RCC 7860 (cell line): ENCODE measurements at regions not wholly inside any gene's neighbourhood (a gene's known extent, or its start where the extent isn't known, plus 50 kb on each side); places are given as distances from the start of the nearest gene placed in this dataset.

Experiments used
- DNase-seq: peaks from one replicate; pipeline ENCODE4 v3.0.0-alpha.2; 2015; ENCODE audit warnings: low spot score
- FAIRE-seq: peaks from 2 replicates; lab custom pipeline; 2012; peaks lifted over from hg19 to GRCh38; lab: Jason Lieb, UNC

DNA sequence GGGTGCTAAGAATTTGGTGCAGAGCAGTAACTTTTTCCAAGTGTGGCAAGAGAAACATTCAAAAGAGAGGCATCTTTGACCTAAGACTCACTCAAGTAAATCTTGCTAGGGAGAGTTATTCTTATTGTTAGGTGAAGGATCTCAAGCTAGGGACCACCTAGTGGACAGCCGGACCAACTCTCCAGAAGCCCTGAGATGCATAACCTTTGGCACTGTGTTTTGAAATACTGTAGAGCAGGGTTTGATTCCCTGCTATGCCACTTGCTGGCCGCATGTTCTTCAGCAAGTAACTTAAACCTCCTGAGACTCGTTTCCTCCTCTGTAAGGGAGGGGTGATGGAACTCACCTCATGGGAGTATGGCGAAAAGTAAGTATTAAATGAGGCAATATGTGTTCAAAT is 336.1 kb upstream of the ADAMTSL1 start:
- DNase-seq = no peak
- FAIRE-seq = no peak

DNA sequence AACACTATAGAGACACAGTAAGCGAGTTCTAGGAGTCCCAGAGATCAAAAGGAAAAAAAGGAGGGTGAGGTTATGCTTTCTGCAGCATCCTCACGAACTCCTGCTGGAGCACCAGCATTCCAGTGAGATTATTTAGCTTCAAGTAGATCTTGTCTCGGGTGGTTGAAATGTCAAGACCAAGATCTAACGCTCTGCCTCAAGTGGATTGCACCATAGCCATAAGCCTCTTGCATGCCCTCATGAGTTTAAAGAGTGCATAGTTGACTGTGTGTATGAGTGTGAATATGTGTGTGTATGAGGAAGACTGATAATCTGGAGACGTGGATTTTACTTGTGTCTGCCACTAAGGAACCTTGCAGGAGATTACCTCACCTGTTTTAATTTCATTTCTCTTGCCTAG is 335.3 kb upstream of the ADAMTSL1 start:
- FAIRE-seq = no peak
- no peak for DNase-seq

DNA sequence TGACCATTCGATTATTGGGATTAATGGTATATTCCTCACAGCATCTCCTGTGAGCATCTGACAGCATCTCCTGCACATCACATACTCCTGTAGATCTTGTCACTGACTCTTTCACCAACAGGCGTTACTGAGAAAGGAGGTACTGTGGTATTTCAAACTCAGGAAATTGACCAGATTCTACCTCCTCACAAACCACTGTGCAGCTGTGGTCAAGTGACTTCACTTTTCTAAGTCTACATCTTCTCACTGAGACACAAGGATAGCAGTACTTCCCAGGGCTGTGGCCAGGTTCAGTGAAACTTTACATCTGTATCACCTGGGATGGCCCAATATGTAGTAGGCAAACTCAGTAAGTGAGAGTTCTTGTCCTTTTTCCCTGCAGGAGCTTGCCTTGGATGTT is 332.3 kb upstream of the ADAMTSL1 start:
- no peak for FAIRE-seq
- no peak for DNase-seq

DNA sequence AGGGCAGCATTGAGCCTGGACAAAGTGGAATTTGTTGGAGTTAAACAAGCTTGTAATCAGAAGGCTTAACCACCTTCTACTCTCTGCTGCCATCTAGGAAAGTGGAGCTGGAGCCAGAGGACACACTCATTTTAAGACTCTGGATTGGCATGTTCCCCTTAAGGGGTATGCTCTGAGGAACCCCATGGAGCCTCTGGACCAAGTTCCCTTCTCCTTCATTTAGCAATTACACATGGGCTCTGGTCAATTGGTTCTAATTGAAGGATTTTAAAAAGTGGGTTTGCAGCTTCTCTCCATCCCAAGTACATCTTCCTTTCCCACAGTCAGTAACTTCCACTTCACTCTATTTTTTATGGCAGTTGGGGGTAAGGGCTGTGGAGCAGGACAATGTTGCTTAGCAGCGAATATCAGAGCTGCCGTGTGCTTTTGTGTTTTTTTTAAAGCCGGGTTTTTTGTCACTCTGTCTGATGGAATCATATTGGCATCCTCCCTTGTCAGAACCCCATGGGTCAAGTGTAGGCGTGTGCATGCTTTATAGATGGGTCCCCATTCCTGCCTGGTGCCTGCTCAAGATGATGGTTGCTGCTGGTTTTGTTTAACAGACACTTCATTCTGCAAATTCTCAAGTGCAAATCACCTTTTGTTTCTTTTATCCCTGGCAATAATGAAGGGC is 330.7 kb upstream of the ADAMTSL1 start:
- no peak for DNase-seq

DNA sequence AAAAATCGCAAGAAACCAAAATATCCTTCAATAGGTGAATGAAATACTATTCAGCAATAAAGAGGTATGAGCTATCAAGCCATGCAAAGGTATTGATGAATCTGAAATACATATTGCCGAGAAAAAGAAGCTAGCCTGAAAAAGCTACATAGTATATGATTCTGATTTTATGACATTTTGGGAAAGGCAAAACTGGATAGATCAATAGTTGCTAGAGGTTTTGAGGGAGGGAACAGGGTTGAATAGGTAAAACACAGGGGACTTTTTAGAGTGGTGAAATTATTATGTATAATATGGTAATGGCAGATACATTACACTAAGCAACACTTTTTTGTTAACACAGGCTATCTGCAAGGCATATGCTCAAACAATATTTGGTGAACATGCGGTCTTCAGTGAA is 327.6 kb upstream of the ADAMTSL1 start:
- DNase-seq = no peak
- FAIRE-seq = no peak

More for the DNA sequence above, 330.7 kb upstream of the ADAMTSL1 start:
- FAIRE-seq = no peak

DNA sequence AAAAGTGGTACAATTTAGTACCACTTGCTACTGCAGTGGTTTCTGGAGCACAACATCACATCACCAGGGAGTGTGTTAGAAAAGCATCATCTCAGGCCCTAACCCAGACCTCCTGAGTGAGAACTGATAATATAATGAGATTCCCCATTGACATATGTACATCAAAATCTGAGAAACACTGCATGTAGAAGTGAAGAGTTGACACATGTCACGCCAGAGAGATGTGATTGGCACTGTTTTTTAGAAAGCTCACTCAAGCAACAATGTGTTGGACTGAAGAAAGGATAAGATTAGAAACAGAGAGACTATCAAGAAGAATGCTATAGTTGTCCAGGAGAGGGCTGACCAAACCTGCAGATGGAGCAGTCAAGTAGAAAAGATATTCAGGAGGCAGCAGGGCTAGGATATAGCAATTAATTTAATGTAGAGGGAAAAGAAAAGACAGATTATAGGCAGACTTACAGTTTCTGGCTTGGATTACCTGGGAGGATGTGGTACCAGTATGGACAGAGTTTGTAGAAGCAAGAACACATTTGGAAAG is 324.4 kb upstream of the ADAMTSL1 start:
- no peak for FAIRE-seq

DNA sequence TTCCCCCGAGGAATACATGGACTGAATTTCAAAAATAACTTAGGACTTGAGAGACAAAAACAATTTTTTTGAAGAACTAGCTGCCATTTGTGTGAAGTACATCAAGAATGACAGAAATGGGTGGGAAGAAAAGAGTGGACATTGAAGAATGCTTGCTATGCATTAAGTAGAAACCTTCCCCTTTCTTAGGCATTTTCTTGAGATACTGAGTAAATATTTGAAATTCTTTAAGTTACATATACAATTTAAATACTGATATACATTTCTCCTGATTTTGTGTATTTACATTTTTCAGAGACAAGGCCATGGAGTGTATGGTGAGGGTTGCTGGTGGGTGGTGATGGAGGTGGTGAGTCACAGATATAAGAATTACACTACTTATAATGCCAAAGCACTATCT is 319.3 kb upstream of the ADAMTSL1 start:
- FAIRE-seq (no peak), DNase-seq (no peak)

More for the DNA sequence above, 324.4 kb upstream of the ADAMTSL1 start:
- no peak for DNase-seq

DNA sequence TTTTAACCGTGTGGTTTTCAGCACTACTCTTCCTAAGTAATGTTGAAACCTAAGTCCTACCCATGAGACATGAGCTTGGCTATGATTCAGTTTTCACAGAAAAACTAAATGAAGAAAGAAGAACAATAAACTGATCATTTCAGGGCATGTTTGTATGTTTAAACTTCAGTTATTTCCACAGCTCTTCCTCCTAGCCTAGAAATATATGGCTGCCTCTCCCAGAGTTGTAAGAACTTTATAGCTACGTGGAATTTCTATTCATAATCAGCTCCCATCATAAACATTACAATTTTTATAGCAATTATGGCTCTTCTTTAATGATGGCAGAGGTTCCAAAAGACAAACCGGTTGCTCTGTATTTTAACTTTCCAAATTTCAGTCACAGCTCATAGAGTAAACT is 314.7 kb upstream of the ADAMTSL1 start:
- DNase-seq (no peak), FAIRE-seq (no peak)

DNA sequence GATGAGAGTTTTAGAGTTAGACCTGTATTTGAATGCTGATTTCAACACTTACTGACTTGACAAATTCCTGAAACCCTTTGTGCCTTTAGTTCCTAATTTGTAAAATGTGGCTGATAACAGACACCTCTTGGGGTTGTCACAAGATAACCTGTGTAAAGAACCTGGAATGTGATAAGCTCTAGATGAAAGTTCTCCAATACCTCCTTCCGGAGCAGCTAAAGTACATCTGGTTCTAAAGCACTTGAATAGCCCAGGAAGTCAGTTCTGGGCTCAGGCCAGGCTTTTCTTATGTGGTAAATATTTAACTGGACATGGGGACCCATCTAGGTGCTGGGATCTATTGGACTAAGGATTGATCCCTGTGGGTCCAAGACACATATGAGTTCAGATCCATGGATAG is 310.8 kb upstream of the ADAMTSL1 start:
- DNase-seq (no peak), FAIRE-seq (no peak)

DNA sequence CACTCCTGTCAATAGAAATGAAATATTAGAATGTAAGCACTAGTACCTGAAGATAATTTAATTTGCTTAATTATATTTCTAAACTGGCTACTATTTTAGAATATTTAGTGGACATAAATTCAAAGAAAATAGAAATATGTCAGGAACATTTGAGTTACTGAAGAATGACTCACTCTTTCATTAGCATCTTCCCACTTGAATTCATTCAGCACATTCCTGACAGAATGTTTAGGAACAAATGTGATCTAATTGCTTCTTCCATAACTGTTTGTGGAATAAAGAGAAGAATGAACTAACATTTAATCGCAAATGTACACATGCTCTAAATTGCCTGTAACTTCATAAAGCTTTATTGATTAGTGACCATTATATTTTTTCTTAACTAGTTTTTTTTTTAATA is 306.2 kb upstream of the ADAMTSL1 start:
- DNase-seq (no peak), FAIRE-seq (no peak)

DNA sequence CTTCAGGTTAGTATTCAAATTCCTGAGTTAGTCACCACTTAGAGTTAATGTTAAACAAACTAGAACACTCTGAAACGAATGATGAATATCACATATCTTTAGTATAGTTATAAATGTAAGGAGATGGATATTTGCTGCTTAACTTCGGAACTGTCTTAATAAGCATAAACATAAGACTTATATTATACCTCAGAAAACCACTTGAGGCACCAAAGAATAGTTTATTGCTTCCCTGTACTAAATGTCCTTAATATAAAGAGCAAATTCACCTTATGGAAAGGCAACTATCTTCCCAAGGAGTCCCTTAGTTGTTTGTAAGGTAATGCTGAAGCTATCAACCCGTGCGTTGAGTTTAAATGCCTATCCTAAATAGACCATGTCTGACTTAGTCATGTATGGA is 300.0 kb upstream of the ADAMTSL1 start:
- FAIRE-seq (no peak), DNase-seq (no peak)

DNA sequence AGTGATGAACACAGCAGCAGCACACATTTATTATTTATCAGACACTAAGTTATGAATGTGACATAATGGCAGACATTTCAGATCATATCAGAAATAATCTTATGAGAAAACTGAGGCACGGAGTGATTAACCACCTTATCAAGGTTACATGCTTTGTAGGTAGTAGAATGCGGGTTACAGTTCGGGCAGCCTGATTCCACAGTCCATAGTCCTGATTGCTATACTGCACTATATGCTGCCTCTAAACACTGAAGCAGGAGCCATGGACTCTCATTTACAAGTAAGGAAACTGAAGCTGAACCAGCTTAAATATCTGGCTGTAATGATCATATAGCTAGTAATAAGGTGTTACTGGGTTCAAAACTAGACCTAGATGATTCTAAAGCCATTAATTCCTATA is 291.3 kb upstream of the ADAMTSL1 start:
- FAIRE-seq (no peak), DNase-seq (no peak)

DNA sequence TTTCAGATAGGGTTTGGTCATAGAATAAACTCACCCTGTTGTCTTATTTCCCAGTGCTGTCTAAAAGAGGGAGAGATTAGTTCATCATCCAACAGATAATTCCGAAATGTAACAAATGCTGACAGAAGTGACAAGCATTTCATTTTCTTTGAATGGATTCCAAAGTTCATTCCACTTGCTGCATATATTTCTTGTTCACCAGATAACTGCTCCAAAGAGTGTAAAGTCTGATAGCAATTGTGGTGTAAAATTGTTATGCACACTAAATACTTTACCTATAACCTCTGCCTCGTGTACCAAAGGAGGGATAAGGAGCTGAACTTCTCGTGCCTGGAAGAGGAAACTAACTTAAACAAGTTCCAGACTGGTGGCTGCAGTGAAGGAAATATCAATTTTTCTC is 290.0 kb upstream of the ADAMTSL1 start:
- DNase-seq (no peak), FAIRE-seq (no peak)

DNA sequence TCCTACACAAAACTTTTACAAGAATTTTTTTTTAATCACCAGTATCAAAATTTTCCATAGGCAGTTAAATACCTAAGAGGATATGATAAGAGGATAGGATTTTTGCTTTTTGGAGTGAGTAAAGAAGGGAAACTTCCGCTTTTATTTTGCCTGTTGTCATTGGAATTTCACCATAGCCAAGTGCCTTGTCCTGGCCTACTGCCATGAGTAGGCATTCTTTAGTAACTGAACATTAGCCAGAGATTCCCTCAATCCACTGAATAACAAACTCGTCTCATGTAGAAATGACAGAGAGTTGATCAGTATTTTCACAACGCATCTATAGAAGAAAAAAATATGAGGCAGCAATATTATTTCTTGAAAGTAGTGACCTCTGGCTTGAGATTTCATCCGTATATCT is 289.6 kb upstream of the ADAMTSL1 start:
- DNase-seq (no peak), FAIRE-seq (no peak)

DNA sequence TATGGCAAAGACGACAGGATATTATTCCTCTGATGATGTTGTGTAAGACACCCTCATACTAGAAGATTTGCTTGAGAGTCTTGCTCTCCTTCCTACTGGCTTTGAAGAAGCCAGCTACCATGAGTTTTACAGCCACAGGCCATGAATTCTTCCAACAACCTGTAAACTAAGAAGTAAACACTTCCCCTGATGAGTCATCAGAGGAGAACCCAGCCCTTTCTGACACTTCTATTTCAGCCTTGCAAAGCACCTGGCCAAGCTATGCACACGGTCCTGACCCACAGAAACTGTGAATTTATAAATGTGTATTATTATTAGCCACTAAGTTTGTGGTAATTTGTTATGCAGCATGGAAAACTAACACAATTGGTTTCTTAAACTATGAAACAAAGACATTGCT is 288.8 kb upstream of the ADAMTSL1 start:
- DNase-seq = no peak
- FAIRE-seq = no peak

DNA sequence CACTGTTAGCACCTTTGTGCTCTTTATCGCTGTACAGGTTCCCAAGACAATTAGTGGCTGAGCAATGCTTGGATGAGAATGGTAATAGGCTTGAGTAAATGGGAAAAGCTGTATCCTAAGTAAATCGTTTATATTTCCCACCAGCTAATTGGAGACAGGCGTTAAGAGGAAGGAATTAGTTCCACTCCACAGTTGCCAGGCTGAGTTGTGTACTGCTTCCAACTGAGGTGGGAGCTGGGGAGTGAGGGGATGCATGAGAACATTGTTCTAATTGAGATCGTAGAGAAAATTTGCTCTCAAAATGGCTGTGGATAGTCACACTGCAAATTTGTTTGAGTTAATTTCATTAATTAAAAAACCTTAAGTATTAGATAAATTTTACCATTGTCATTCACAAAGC is 285.0 kb upstream of the ADAMTSL1 start:
- DNase-seq (no peak), FAIRE-seq (no peak)

DNA sequence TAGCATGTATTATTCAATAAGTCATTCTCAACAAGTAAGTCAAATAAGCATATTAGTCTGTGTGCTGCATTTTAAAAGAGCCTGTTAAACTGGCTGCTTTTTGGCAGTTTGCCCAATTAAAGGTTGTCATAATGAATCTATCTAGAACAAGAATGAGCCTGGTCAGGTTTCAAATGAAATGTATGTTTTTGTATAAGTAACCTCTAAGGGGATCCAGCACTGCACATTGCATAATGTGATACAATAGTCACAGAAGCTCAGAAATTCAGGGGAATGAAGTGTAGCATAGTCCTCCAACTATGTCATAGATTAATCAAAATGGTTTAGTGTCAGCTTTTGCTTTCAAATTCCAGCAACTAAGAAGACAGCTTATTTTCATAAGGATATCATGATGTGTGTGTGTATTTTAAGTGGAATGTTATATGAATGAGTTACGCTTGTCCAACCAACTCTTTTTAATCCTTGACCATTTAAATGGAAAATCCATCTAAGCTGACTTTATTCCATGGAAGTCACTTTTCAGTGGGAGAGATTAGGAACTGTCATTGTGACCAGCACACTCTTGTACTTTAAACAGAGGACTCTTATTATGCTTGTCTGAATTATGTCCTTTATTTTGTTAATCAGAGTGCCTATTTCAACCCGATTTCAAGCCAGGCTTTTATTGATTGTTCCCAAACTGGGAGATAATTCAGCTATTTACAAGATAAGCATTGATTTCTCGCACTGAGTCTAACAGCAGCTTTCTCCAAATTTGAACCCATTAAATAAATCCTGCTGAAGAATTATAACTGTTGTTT is 283.9 kb upstream of the ADAMTSL1 start:
- FAIRE-seq (no peak), DNase-seq (no peak)

DNA sequence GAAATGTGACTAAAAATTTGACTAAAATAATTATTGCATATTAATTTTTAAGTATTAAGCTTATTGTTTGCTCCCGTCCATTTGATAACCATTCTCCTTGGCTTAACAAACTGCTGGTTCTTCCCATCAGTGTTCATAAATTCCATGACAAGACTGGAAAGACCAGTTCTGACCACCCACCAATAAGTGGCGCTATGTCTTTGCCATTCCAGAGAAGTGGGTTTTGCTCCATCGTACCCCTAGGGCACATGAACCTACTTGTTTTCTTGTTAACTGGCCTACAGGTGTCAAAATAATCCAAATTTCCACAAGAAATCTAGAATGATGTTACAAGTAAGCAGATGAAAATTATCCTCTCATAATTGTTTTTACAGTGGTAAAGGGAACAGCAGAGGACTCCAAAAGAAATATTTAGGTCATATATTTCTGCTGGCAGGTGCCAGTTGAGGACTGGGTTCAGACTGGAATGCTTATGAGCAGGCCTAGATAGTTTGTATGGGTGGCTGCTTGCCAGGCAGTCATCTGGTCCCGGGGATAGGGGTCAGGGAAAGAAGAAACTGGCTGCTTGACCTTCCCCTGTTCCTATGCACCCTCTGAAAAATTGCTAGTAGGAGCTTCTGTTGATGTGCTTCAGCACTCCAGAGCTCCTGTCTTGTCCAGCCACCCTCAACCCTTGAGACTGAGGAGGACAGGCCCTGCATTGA is 283.1 kb upstream of the ADAMTSL1 start:
- DNase-seq (no peak), FAIRE-seq (no peak)

DNA sequence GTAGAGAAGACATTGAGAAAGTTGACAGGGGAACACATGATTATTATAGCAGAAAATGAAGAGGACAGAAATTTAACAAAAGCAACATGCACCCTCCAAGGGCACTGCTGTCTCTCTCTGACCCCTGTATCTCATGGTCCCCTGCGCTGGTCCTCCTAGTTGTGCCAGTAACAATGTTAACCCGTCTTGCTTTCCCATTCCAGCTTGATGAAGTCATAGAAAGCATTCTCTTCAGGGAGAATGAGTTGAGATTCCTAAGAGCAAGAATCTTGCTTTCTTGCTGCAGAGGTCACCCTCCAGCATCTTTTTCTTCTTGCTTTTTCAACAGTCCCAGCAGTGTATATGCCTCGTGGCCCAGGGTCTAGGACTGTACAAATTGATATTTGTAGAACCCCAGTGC is 279.6 kb upstream of the ADAMTSL1 start:
- FAIRE-seq = no peak
- DNase-seq = no peak

DNA sequence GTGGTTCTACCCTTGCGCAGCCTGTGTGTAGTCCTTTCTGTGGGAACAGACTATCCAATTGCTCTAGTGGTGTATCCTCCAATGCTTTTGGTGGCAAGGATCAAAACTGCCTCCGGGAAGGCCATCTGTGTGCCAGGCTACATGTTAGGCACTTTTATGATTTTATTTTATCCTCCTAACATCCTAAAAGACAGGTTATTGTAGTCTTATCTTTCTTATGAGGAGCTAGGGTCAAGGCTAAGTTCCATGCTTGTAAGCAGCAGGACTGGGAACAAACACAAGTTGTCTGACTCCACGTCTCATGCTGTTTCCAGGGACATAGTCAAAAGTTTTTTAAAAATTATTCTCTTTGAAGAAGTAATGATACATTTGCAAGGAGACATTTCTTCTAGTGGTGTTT is 278.7 kb upstream of the ADAMTSL1 start:
- no peak for FAIRE-seq
- DNase-seq = no peak

DNA sequence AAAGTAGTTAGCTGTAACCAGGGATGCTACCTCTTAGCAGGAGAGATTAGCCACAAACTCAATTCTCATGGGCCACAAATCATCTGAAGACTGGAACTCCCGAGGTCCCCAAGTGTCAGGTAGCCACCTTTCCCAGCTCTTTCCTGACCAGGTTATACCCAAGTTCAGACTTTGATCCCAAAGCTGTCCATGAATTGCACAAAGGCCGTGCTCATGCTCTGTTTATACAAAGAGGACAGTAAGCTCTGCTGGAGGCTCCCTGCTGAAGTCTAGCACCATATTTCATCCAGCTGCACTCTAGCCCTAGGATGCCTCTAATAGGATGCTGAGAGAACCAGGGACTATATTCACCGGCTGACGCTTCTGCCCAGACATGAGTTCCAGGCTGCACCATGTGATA is 271.0 kb upstream of the ADAMTSL1 start:
- DNase-seq (no peak), FAIRE-seq (no peak)

DNA sequence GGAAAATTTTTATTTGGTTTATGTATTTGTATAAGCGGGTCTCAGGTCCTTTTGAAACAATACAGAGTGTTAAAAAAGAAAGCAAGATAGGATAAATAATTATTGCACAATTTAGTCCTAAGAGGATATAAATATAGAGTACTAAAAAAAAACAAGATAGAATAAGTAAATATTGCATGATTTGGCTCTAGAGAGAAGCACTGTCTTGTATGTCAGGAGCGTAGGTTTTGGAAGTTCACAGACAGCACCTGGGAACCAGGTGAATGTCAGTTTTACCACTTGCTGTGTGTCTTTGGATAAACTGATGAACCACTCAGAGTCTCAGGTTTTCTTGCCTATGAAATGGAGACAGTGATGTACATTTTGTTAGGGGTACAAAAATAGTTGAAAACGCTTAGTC is 266.2 kb upstream of the ADAMTSL1 start:
- DNase-seq (no peak), FAIRE-seq (no peak)
